Activated CD8-positive, alpha-beta memory T cell treated with anti-CD3 and anti-CD28 coated beads, Interleukin-2, amount 10 ng/mL, durations not matched to agents 7 days and 5 days (primary cell): ENCODE measurements at regions not wholly inside any gene's neighbourhood (a gene's known extent, or its start where the extent isn't known, plus 50 kb on each side); places are given as distances from the start of the nearest gene placed in this dataset.

Source experiments
- ATAC-seq: fragments of 150-1000 bp; cut with Tn5 transposase; one replicate; pipeline ENCODE4 v1.10.0; 2021; ENCODE audit warnings: moderate library complexity
- CTCF ChIA-PET: fragments of 350-600 bp; sonication (Branson Sonifier 250); formaldehyde crosslinking; loops from one replicate; lab custom pipeline; 2021; ENCODE audit warnings: antibody characterized with exemption; lab: Charles Lee
- DNase-seq: peaks from one replicate; pipeline ENCODE4 v3.0.0-alpha.2; 2020
- H3K27ac Mint-ChIP-seq: one replicate; pipeline ENCODE4 v1.8.0; 2021; ENCODE audit warnings: mild to moderate bottlenecking, mixed read lengths
- H3K27me3 Mint-ChIP-seq: one replicate; pipeline ENCODE4 v1.8.0; 2021; ENCODE audit warnings: mixed read lengths
- H3K36me3 Mint-ChIP-seq: one replicate; pipeline ENCODE4 v1.8.0; 2021; ENCODE audit warnings: mild to moderate bottlenecking, mixed read lengths
- H3K4me1 Mint-ChIP-seq: one replicate; pipeline ENCODE4 v1.8.0; 2021; ENCODE audit warnings: mixed read lengths
- H3K4me3 Mint-ChIP-seq: one replicate; pipeline ENCODE4 v1.8.0; 2021; ENCODE audit warnings: mild to moderate bottlenecking, moderate library complexity, mixed read lengths
- H3K9me3 Mint-ChIP-seq: one replicate; pipeline ENCODE4 v1.8.0; 2022; ENCODE audit warnings: low read depth, mixed read lengths

DNA sequence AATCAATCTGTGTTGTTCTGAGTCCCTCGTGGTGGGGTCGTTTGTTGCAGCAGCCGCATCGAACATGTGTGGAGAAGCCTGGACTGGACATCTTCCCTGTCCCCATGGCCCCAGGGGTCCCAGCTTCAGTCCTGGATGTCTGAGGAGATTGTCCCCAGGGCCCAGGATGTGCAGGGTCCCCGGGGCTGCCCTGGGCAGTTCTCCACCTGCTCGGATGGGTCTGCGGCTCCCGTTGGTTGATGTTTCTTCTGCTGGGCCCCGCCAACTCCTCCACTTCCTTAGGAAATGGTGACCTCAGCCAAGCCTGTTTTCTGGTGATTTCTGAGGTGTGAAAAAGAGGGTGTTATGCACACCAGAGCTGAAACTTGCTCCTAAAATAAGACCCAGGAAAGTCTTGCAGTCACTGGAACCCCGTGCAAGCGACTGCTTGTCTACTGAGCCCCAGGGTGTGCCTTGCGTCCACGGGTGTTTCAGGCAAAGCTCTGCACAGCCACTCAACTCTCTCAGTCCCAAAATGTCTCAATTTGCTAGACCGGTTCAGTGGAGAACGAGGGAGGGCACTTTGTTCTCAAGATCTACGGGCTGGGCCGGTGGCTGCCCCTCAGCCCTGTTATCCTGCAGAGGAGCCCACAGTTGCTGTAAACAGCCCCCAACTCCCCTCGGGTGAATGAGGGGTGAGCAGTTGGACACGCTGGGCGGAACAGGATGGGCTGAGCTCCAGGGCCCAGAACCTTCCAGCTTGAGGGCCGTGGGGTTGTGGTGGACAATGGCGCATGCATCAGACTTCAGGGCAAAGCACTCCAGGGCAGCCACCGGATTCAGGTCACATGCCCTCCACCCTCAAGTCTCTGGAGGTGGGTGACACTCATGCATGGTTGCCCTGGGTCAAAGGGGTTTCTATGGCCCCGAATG lies 66.7 kb upstream of the OLFM1 start:
- Mint-ChIP-seq H3K9me3 (no peaks in the 10 kb centered on the region), H3K36me3 (no peaks in the 10 kb centered on the region), H3K27me3 (no peaks in the 10 kb centered on the region), H3K27ac (no peak overlapping the region), H3K4me3 (no peak overlapping the region), H3K4me1 (peaks cover 2% of the 10 kb centered on the region)
- DNase-seq (no peak), ATAC-seq (no peak)
- CTCF ChIA-PET = no interaction called here

GRCh38 chr9:135021393-135021789 lies 66.1 kb upstream of the OLFM1 start:
- Mint-ChIP-seq H3K9me3 (no peaks in the 10 kb centered on the region), H3K4me1 (peaks cover 2% of the 10 kb centered on the region)
- no peak for DNase-seq

DNA sequence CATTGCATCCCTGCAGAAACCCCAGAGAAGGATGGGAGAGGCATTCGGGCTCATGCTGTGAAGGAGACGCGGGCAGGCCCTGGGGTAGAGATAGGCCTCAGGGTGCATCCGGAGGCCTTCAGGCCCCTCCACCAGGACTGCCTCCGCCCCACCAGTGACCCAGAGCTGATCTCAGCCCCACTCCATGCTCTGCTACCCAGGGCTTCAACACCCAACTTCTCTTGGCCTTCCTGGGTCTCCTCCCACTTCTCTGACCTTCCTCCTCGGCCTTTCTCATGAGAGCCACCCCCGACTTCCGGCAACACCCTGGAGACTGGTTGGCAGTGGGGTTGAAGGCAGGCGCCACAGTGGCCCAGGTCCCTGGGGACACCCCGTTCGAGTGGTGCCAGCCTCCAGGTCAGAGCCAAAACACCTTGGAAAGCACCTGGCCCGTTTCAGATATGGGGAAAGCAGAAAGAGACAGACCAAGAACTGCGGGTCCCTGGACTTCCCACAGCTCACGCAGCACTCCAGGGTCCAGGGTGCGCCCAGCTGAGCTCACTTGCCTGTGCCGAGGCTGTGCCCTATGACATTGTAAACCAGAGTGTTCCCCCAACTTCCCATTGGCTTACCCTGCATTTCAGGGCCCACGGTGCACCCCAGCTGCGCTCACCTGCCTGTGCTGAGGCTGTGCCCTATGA lies 65.1 kb upstream of the OLFM1 start:
- H3K4me1 Mint-ChIP-seq = peaks cover 2% of the 10 kb centered on the region
- no peak for ATAC-seq
- H3K9me3 Mint-ChIP-seq = no peaks in the 10 kb centered on the region

More at GRCh38 chr9:135021393-135021789, 66.1 kb upstream of the OLFM1 start:
- no peak overlapping the region for H3K4me3 Mint-ChIP-seq
- H3K27ac Mint-ChIP-seq = no peak overlapping the region
- no peak for ATAC-seq
- H3K36me3 Mint-ChIP-seq = no peaks in the 10 kb centered on the region
- CTCF ChIA-PET = no interaction called here
- H3K27me3 Mint-ChIP-seq = peaks cover 2% of the 10 kb centered on the region

GRCh38 chr9:135023088-135023785 lies 64.2 kb upstream of the OLFM1 start:
- CTCF ChIA-PET = no interaction called here

More for the DNA sequence above, 65.1 kb upstream of the OLFM1 start:
- CTCF ChIA-PET = no interaction called here
- Mint-ChIP-seq H3K4me3 (no peak overlapping the region), H3K27ac (no peak overlapping the region), H3K36me3 (no peaks in the 10 kb centered on the region), H3K27me3 (peaks cover 2% of the 10 kb centered on the region)
- no peak for DNase-seq

GRCh38 chr9:135023786-135024405 lies 63.6 kb upstream of the OLFM1 start:
- ATAC-seq (no peak), DNase-seq (no peak)
- H3K36me3 Mint-ChIP-seq = no peaks in the 10 kb centered on the region
- H3K27ac Mint-ChIP-seq = no peak overlapping the region
- H3K4me1 Mint-ChIP-seq = peaks cover 2% of the 10 kb centered on the region
- peaks cover 2% of the 10 kb centered on the region for H3K27me3 Mint-ChIP-seq
- no peak overlapping the region for H3K4me3 Mint-ChIP-seq
- CTCF ChIA-PET = no interaction called here
- H3K9me3 Mint-ChIP-seq = no peaks in the 10 kb centered on the region

More at GRCh38 chr9:135023088-135023785, 64.2 kb upstream of the OLFM1 start:
- ATAC-seq = no peak
- Mint-ChIP-seq H3K27ac (no peak overlapping the region), H3K4me1 (peaks cover 2% of the 10 kb centered on the region), H3K9me3 (no peaks in the 10 kb centered on the region), H3K4me3 (no peak overlapping the region), H3K27me3 (peaks cover 2% of the 10 kb centered on the region), H3K36me3 (no peaks in the 10 kb centered on the region)
- DNase-seq = no peak

GRCh38 chr9:135029463-135029862 lies 58.0 kb upstream of the OLFM1 start:
- ATAC-seq = no peak
- H3K4me3 Mint-ChIP-seq = no peak overlapping the region
- H3K27ac Mint-ChIP-seq = no peak overlapping the region
- no peak for DNase-seq
- H3K9me3 Mint-ChIP-seq = no peaks in the 10 kb centered on the region
- H3K27me3 Mint-ChIP-seq = peaks cover 2% of the 10 kb centered on the region
- CTCF ChIA-PET = interaction anchor here (1.7 kb wide), 1 partner anchor 14 kb away, joined by 4 read pairs; no protein-coding TSS in a partner anchor
- H3K36me3 Mint-ChIP-seq = no peaks in the 10 kb centered on the region
- H3K4me1 Mint-ChIP-seq = no peaks in the 10 kb centered on the region

DNA sequence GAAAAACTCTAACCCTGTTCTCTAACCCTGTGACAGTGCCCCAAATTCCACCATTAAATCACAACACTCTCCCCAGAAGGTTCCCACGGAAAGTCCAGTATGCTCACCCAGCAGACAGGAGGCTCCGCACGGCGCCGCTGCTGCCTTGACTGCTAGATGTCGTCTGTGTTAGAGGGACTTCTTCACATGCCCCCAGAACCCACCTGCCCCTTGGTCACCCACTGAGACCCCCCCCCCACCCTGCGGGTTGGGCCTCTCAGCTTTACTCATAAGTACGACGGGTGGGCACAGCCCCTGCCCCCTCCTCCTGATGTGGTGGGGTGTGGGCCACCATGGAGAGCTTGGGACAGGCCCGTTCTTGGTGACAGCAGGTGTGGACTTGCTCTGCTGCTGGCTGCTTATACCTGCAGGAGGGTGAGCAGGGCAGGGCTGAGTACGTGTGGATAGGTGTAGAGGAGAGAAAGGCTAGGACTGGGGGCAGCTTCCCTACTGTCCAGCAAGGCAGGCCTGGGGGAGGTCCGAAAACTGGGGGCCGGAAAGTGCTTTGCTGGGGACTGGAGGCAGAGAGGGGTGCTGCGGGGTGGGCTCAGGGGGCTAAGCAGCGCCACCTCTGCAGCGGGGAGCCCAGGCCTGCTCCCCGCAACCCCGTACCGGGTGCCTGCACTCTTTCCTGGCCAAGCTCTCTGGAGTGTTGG lies 57.5 kb upstream of the OLFM1 start:
- DNase-seq = no peak
- ATAC-seq = no peak
- H3K4me1 Mint-ChIP-seq = no peaks in the 10 kb centered on the region
- CTCF ChIA-PET = interaction anchor here (1.7 kb wide), 1 partner anchor 13 kb away, joined by 4 read pairs; no protein-coding TSS in a partner anchor
- H3K27ac Mint-ChIP-seq = no peak overlapping the region
- H3K27me3 Mint-ChIP-seq = peaks cover 2% of the 10 kb centered on the region
- H3K9me3 Mint-ChIP-seq = no peaks in the 10 kb centered on the region
- no peaks in the 10 kb centered on the region for H3K36me3 Mint-ChIP-seq
- no peak overlapping the region for H3K4me3 Mint-ChIP-seq

- H3K4me3 Mint-ChIP-seq = no peak overlapping the region
- H3K36me3 Mint-ChIP-seq = no peaks in the 10 kb centered on the region
- CTCF ChIA-PET = interaction anchor here (1.7 kb wide), 1 partner anchor 13 kb away, joined by 4 read pairs; no protein-coding TSS in a partner anchor
- H3K27ac Mint-ChIP-seq = no peak overlapping the region
- H3K9me3 Mint-ChIP-seq = no peaks in the 10 kb centered on the region
- H3K4me1 Mint-ChIP-seq = no peaks in the 10 kb centered on the region
- H3K27me3 Mint-ChIP-seq = peaks cover 2% of the 10 kb centered on the region
- DNase-seq = no peak
- no peak for ATAC-seq
These were observed 56.8 kb upstream of the OLFM1 start for GRCh38 chr9:135030566-135031226.

GRCh38 chr9:135032041-135032835 lies 55.2 kb upstream of the OLFM1 start:
- DNase-seq (no peak), ATAC-seq (no peak)
- H3K9me3 Mint-ChIP-seq = no peaks in the 10 kb centered on the region
- H3K4me3 Mint-ChIP-seq = no peak overlapping the region
- H3K27me3 Mint-ChIP-seq = no peaks in the 10 kb centered on the region
- no peak overlapping the region for H3K27ac Mint-ChIP-seq
- H3K36me3 Mint-ChIP-seq = no peaks in the 10 kb centered on the region
- CTCF ChIA-PET = no interaction called here
- no peaks in the 10 kb centered on the region for H3K4me1 Mint-ChIP-seq

DNA sequence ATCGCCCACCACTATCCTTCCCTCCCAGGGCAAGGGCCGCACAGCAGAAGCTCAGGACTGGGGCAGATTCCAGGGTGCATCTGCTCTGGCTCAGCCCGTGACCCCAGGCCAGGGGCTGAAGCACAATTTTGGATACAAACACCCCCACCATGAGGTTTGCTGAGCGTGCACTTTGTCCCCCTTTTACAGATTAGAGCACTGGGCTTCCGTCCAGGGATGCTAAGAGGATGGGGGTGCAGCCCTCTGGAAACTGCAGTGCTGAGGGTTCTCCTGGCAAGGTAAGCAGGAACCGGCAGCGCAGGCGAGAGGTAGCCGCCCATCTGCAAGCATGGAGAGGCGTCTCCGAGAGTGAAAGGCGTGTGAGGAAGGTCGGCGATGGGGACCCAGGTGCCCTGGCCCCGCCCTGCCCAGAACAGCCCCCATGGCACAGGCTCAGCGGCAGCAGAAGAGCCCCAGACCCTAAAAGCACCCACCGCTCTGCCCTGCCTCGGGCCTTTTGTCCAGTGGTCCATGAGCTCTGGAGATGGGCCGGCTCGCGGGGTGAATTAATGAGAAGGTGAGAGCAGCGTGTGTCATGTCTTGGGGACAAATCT lies 54.5 kb upstream of the OLFM1 start:
- CTCF ChIA-PET = no interaction called here
- DNase-seq (no peak), ATAC-seq (no peak)
- Mint-ChIP-seq H3K27ac (no peak overlapping the region), H3K4me1 (no peaks in the 10 kb centered on the region), H3K4me3 (no peak overlapping the region), H3K9me3 (no peaks in the 10 kb centered on the region), H3K36me3 (no peaks in the 10 kb centered on the region), H3K27me3 (no peaks in the 10 kb centered on the region)

- CTCF ChIA-PET = no interaction called here
- Mint-ChIP-seq H3K27ac (no peak overlapping the region), H3K9me3 (no peaks in the 10 kb centered on the region), H3K36me3 (no peaks in the 10 kb centered on the region), H3K4me1 (no peaks in the 10 kb centered on the region), H3K27me3 (no peaks in the 10 kb centered on the region), H3K4me3 (no peak overlapping the region)
- DNase-seq (no peak), ATAC-seq (no peak)
These were observed 54.0 kb upstream of the OLFM1 start for GRCh38 chr9:135033487-135033886.
